RWPE1 (cell line): ENCODE measurements at regions not wholly inside any gene's neighbourhood (a gene's known extent, or its start where the extent isn't known, plus 50 kb on each side); places are given as distances from the start of the nearest gene placed in this dataset.

Source experiments
- CTCF ChIA-PET: fragments of 350-600 bp; sonication (Branson Sonifier 250); formaldehyde crosslinking; extraction: SDS; loops from one replicate; lab custom pipeline; 2021; lab: Yijun Ruan, JAX
- POLR2A ChIA-PET: fragments of 400-600 bp; formaldehyde crosslinking; extraction: SDS; loops from one replicate; lab custom pipeline; 2020; ENCODE audit warnings: antibody characterized with exemption; ENCODE audit not compliant: low non-redundant PET; lab: Yijun Ruan, JAX
- DNase-seq: peaks from one replicate; pipeline ENCODE4 v3.0.0; 2012; ENCODE audit warnings: low spot score
- H3K27ac ChIP-seq: fragments of 450-650 bp; 2 replicates; pipeline ENCODE4 v1.5.1; 2017
- CTCF ChIP-seq: fragments of 450-650 bp; conservative IDR thresholded peaks from 2 replicates; pipeline ENCODE4 v1.5.1; 2017; ENCODE audit warnings: low read depth, mild to moderate bottlenecking

DNA sequence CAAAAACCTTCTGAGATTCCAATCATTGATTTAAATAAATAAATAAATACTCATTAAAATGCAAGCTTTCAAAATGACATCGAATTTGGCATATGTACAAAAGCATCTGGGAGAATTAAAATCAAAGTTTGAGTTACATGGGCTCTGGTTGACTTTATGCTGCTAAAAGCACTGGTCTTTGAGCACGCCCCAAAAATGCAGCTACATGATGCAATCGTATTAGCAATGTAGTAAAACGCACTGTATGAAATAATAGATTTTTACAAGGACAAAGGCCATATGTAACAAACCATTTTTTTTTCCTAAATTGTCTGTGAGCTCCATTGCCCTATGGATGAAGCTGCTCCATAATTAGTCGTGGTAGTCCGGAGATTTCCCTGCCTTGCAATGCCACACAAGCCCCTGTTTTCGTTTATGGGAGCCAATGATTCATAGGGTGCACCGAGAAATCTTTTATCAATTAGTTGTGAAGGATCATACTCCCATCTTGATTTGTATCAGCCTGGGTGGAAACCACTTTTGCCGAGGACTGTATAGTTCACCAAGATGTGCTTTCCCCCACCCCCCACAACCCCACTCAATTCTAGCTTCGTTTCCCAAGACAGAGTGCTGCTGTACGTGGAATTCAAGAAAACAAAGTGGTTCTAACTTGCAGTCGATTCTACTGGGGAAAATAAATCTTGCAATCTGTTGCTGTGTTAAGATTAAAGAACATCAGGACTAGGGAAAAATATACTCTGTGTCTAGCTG, 268.4 kb downstream of the IRS1 start:
- H3K27ac ChIP-seq: no peak overlapping the region
- ChIA-PET POLR2A (no interaction called here), CTCF (interaction anchor here (0.6 kb wide), 1 partner anchor 135 kb away, joined by 3 read pairs; no protein-coding TSS in a partner anchor)
- no peak for DNase-seq
- TF ChIP-seq CTCF: no peak

GRCh38 chr2:226529556-226529955, 270.1 kb downstream of the IRS1 start:
- H3K27ac ChIP-seq: no peak overlapping the region
- ChIA-PET POLR2A (no interaction called here), CTCF (interaction anchor here (0.5 to 0.7 kb wide), 2 partner anchors 251 to 420 kb away, joined by 3 read pairs; no protein-coding TSS in a partner anchor)
- no peak for TF ChIP-seq CTCF
- no peak for DNase-seq

DNA sequence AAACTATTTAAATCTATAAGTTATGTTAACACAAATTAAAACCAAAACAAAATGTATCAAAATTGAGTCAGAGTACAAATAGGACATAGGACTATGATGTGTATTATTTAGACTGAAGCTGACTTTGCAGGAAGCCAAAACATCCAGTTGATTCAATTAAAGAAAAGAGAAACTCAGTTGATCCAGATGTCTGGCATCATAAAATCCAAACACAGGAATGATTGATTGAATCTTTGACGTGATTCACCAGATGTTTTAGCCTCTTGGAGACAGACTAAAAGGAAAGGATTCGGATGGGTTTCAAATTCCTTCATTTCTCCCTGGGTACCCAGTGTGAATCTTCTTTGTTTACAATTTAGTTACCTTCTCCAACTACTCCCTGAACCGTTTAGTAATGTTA, 272.9 kb downstream of the IRS1 start:
- no peak overlapping the region for H3K27ac ChIP-seq
- ChIA-PET CTCF (no interaction called here), POLR2A (no interaction called here)
- TF ChIP-seq CTCF: no peak
- DNase-seq: no peak

DNA sequence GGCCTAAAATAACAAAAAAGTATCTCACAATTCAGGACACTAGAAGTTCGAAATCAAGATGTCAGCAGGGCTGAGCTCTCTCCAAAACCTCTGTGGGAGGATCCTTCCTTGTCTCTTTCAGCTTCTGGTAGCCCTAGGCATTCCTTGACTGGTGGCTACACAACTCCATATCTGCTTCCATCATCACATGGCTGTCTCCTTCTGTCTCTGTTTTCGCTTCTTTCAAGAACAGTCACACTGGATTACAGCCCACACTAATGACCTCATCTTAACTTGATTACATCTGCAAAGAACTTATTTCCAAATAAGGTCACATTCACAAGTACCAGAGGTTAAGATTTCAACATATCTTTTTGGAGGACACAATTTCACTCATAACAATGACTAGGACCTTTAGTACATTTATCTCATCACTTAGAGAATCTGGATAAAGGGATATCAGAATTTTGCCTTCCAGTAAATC, 275.2 kb downstream of the IRS1 start:
- POLR2A ChIA-PET: no interaction called here
- CTCF ChIA-PET: interaction anchor here (0.6 kb wide), 2 partner anchors 30 to 1115 kb away, joined by 3 to 4 read pairs; no protein-coding TSS in a partner anchor
- no peak for TF ChIP-seq CTCF
- H3K27ac ChIP-seq: no peak overlapping the region
- DNase-seq: no peak

GRCh38 chr2:226520723-226521122, 278.9 kb downstream of the IRS1 start:
- no peak overlapping the region for H3K27ac ChIP-seq
- POLR2A ChIA-PET: no interaction called here
- DNase-seq: no peak
- CTCF ChIA-PET: no interaction called here
- no peak for TF ChIP-seq CTCF

- ChIA-PET POLR2A (no interaction called here), CTCF (interaction anchor here (0.6 to 0.8 kb wide), 2 partner anchors 287 to 850 kb away, joined by 4 to 5 read pairs; no protein-coding TSS in a partner anchor)
- no peak for TF ChIP-seq CTCF
- H3K27ac ChIP-seq: no peak overlapping the region
- no peak for DNase-seq
These were observed 284.1 kb downstream of the IRS1 start for GRCh38 chr2:226515344-226516055.
